ENCODE measurements at regions not wholly inside any gene's neighbourhood (a gene's known extent, or its start where the extent isn't known, plus 50 kb on each side); places are given as distances from the start of the nearest gene placed in this dataset.

GRCh38 chr7:41788556-41788955 is 85.7 kb upstream of the INHBA start:
- H3K4me1 ChIP-seq (ENCODE audit: control insufficient read depth in 2 of 2, insufficient read depth in 2 of 2, low read length in 2 of 2) = no peaks in the 10 kb centered on the region

GRCh38 chr7:41787651-41788350 is 84.9 kb upstream of the INHBA start:
- ATAC-seq (ENCODE audit: low read depth) = no peak
- intact Hi-C loops (cut with micrococcal nuclease) = no loop called here
- Mint-ChIP-seq H3K27me3 (no peaks in the 10 kb centered on the region), H3K4me1 (no peaks in the 10 kb centered on the region), H3K4me3 (no peak overlapping the region), H3K9me3 (ENCODE audit: insufficient read depth) (peaks cover 2% of the 10 kb centered on the region), H3K27ac (no peak overlapping the region)
- H3K79me2 ChIP-seq (ENCODE audit: control insufficient read depth, insufficient read depth, low read length) = no peaks in the 10 kb centered on the region
- H3K36me3 ChIP-seq (replicated peaks in 1 of 2; ENCODE audit: control extremely low read depth in 1 of 2, control insufficient read depth in 1 of 2, extremely low read depth in 1 of 2, insufficient read depth in 2 of 2, low read length in 1 of 2) = no peaks in the 10 kb centered on the region
- no peak for TF ChIP-seq EZH2 (IDR thresholded peaks at IDR 0.05; ENCODE audit: borderline replicate concordance, insufficient read depth, low read depth, low read length, poor library complexity, severe bottlenecking)
- TF ChIP-seq CTCF (IDR thresholded peaks at IDR 0.05) = no peak
- no peaks in the 10 kb centered on the region for H3K27me3 ChIP-seq (replicated peaks in 1 of 4; ENCODE audit: control extremely low read depth in 1 of 4, control insufficient read depth in 3 of 4, insufficient read depth in 4 of 4, low read length in 3 of 4)
- peaks cover 0 to 4% (median 0%) of the 10 kb centered on the region in 3 donors for H3K9me3 ChIP-seq (ENCODE audit: control extremely low read depth in 1 of 3, control insufficient read depth in 2 of 3, insufficient read depth in 1 of 3, low read length in 2 of 3)
- H2AFZ ChIP-seq (ENCODE audit: insufficient read depth, low read depth, low read length, poor library complexity, severe bottlenecking) = no peak overlapping the region
- H4K20me1 ChIP-seq (ENCODE audit: control insufficient read depth, insufficient read depth, low read length, poor library complexity, severe bottlenecking) = no peaks in the 10 kb centered on the region
- no peak overlapping the region for H3K9ac ChIP-seq (ENCODE audit: low read length)
- H3K4me2 ChIP-seq (replicated peaks; ENCODE audit: low read depth, low read length, poor library complexity, severe bottlenecking) = no peak overlapping the region
- no CpG with 5 or more reads among the region's 2 CpGs for WGBS (ENCODE audit: insufficient coverage)
- H3K4me1 ChIP-seq (ENCODE audit: control insufficient read depth in 2 of 2, insufficient read depth in 2 of 2, low read length in 2 of 2) = no peaks in the 10 kb centered on the region
- H3K27ac ChIP-seq (ENCODE audit: low read length in 2 of 2) = no peak overlapping the region
- CTCF ChIA-PET = no interaction called here
- H3K4me3 ChIP-seq (ENCODE audit: control extremely low read depth in 1 of 5, extremely low read depth in 1 of 5, insufficient read depth in 1 of 5, low read depth in 2 of 5, low read length in 4 of 5) = no peak overlapping the region
- no peak for DNase-seq
- POLR2A ChIA-PET = no interaction called here

More at GRCh38 chr7:41788556-41788955, 85.7 kb upstream of the INHBA start:
- CTCF ChIA-PET = no interaction called here
- Mint-ChIP-seq H3K4me1 (no peaks in the 10 kb centered on the region), H3K4me3 (no peak overlapping the region), H3K27me3 (no peaks in the 10 kb centered on the region), H3K27ac (no peak overlapping the region), H3K9me3 (ENCODE audit: insufficient read depth) (peaks cover 2% of the 10 kb centered on the region)
- ATAC-seq (ENCODE audit: low read depth) (no peak), DNase-seq (no peak)
- WGBS (ENCODE audit: insufficient coverage) = no CpG with 5 or more reads among the region's 3 CpGs
- POLR2A ChIA-PET = no interaction called here
- Histone ChIP-seq H3K9ac (ENCODE audit: low read length) (no peak overlapping the region), H4K20me1 (ENCODE audit: control insufficient read depth, insufficient read depth, low read length, poor library complexity, severe bottlenecking) (no peaks in the 10 kb centered on the region), H3K4me3 (ENCODE audit: control extremely low read depth in 1 of 5, extremely low read depth in 1 of 5, insufficient read depth in 1 of 5, low read depth in 2 of 5, low read length in 4 of 5) (no peak overlapping the region), H3K4me2 (replicated peaks; ENCODE audit: low read depth, low read length, poor library complexity, severe bottlenecking) (no peak overlapping the region), H2AFZ (ENCODE audit: insufficient read depth, low read depth, low read length, poor library complexity, severe bottlenecking) (no peak overlapping the region), H3K36me3 (replicated peaks in 1 of 2; ENCODE audit: control extremely low read depth in 1 of 2, control insufficient read depth in 1 of 2, extremely low read depth in 1 of 2, insufficient read depth in 2 of 2, low read length in 1 of 2) (no peaks in the 10 kb centered on the region), H3K79me2 (ENCODE audit: control insufficient read depth, insufficient read depth, low read length) (no peaks in the 10 kb centered on the region), H3K27ac (ENCODE audit: low read length in 2 of 2) (no peak overlapping the region), H3K27me3 (replicated peaks in 1 of 4; ENCODE audit: control extremely low read depth in 1 of 4, control insufficient read depth in 3 of 4, insufficient read depth in 4 of 4, low read length in 3 of 4) (no peaks in the 10 kb centered on the region), H3K9me3 (ENCODE audit: control extremely low read depth in 1 of 3, control insufficient read depth in 2 of 3, insufficient read depth in 1 of 3, low read length in 2 of 3) (peaks cover 0 to 4% (median 0%) of the 10 kb centered on the region in 3 donors)
- TF ChIP-seq CTCF (IDR thresholded peaks at IDR 0.05) = no peak
- no peak for TF ChIP-seq EZH2 (IDR thresholded peaks at IDR 0.05; ENCODE audit: borderline replicate concordance, insufficient read depth, low read depth, low read length, poor library complexity, severe bottlenecking)
- intact Hi-C loops (cut with micrococcal nuclease) = no loop called here
